Body of pancreas (tissue), 4 donors: ENCODE measurements at regions not wholly inside any gene's neighbourhood (a gene's known extent, or its start where the extent isn't known, plus 50 kb on each side); places are given as distances from the start of the nearest gene placed in this dataset.

ENCODE experiments used
- POLR2A ChIP-seq, 3 donors: fragments of 450-650 bp; IDR thresholded peaks; one replicate each; pipeline ENCODE4 v1.6.1; 2016; ENCODE audit warnings: antibody characterized with exemption in 3 of 3, mild to moderate bottlenecking in 2 of 3
- TF ChIP-seq, protein P1 (sequence below), 7 experiments: fragments of 450-650 bp in 4 of 7; fragments of 200-600 bp in 3 of 7; sonication (generic) in 3 of 7; IDR thresholded peaks; one replicate each; pipeline ENCODE4 v1.5.1; 2016 to 2019; ENCODE audit warnings: antibody characterized with exemption in 7 of 7

DNA sequence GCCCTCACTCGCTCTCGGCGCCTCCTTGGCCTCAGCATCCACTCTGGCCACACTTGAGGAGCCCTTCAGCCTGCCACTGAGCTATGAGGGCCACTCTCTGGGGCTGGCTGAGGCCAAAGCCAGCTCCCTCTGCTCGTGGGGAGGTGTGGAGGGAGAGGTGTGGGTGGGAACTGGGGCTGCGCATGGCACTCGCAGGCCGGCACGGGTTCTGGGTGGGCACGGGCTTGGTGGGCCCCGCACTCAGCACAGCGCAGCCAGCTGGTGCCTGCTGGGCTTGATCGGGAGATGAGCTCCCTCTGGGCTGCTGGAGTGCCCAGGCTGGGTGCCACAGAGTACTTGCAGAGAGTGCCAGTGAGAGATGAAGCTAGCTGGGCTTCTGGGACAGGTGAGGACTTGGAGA is 875.5 kb downstream of the XPNPEP1 start:
- TF ChIP-seq POLR2A (IDR thresholded peaks at IDR 0.05) = no peak
- TF ChIP-seq, protein P1, sequence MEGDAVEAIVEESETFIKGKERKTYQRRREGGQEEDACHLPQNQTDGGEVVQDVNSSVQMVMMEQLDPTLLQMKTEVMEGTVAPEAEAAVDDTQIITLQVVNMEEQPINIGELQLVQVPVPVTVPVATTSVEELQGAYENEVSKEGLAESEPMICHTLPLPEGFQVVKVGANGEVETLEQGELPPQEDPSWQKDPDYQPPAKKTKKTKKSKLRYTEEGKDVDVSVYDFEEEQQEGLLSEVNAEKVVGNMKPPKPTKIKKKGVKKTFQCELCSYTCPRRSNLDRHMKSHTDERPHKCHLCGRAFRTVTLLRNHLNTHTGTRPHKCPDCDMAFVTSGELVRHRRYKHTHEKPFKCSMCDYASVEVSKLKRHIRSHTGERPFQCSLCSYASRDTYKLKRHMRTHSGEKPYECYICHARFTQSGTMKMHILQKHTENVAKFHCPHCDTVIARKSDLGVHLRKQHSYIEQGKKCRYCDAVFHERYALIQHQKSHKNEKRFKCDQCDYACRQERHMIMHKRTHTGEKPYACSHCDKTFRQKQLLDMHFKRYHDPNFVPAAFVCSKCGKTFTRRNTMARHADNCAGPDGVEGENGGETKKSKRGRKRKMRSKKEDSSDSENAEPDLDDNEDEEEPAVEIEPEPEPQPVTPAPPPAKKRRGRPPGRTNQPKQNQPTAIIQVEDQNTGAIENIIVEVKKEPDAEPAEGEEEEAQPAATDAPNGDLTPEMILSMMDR (IDR thresholded peaks at IDR 0.05) = no peak
